NCI-H2029 treated with DMSO at 0.1 percent for 48 hours (cell line): ENCODE measurements at regions not wholly inside any gene's neighbourhood (a gene's known extent, or its start where the extent isn't known, plus 50 kb on each side); places are given as distances from the start of the nearest gene placed in this dataset.
A peak's percentile ranks its signal among the peaks of the same experiment; 100 is the strongest.

ENCODE experiments used
- DNase-seq: peaks from one replicate; lab custom pipeline; 2025; lab: John Stamatoyannopoulos, UW

GRCh38 chr7:106166651-106167342 is 54.7 kb upstream of the SYPL1 start:
- peak; percentile 29 for DNase-seq

- no peak for DNase-seq
These were observed 53.2 kb upstream of the SYPL1 start for GRCh38 chr7:106165337-106165736.

DNA sequence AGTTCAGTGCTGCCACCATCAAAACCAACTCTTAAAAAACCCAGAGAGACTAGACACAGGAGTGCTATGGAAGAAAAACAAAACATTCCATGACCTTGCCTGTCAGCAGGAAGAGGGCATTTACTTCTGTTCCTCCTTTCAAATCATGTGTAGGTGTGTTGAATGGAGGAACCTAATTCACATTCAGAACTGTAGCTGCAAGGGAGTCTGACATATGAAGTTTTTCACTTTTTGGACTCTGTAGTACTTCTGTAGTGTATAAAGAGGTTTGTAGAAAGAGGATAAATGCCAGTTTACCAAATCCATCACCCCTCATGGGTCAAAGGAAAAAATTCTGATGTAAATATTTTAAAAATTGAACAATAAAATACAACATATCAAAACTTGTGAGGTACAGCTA is 51.1 kb upstream of the SYPL1 start:
- no peak for DNase-seq
